A549 (cell line): ENCODE measurements at regions not wholly inside any gene's neighbourhood (a gene's known extent, or its start where the extent isn't known, plus 50 kb on each side); places are given as distances from the start of the nearest gene placed in this dataset.

Experiments
- ATAC-seq, 2 experiments: fragments of 200-7000 bp in 1 of 2; fragments of >200 bp in 1 of 2; cut with Nextera tagmentation in 1 of 2; cut with Tn5 transposase in 1 of 2; 3 replicates each; pipeline versions ENCODE4 v1.8.0 to v1.9.1; 2018 to 2020; ENCODE audit warnings: mild to moderate bottlenecking in 1 of 2, moderate library complexity in 1 of 2
- CTCF ChIA-PET: fragments of 300-600 bp; sonication (Branson Sonifier 250); formaldehyde crosslinking; extraction: SDS; loops from one replicate; lab custom pipeline; 2021; ENCODE audit warnings: antibody characterized with exemption, inconsistent platforms; lab: Yijun Ruan, JAX
- POLR2A ChIA-PET: fragments of 350-600 bp; formaldehyde crosslinking; extraction: SDS; loops from one replicate; lab custom pipeline; 2021; ENCODE audit warnings: antibody characterized with exemption, inconsistent platforms; lab: Yijun Ruan, JAX
- DNase-seq, 2 experiments: peaks; one replicate each; pipeline versions ENCODE4 v3.0.0 to v3.0.0-alpha.2; 2011 to 2016; ENCODE audit warnings: low read depth in 1 of 2, low spot score in 1 of 2
- FAIRE-seq: peaks from 2 replicates; lab custom pipeline; 2011; peaks lifted over from hg19 to GRCh38; lab: Jason Lieb, UNC
- H3K27ac ChIP-seq, 2 experiments: fragments of >200 bp; sonication (Bioruptor Twin); formaldehyde crosslinking; 3 replicates each; pipeline ENCODE4 v1.5.1; 2016 to 2017
- H3K4me1 ChIP-seq: fragments of >200 bp; sonication (Bioruptor Twin); formaldehyde crosslinking; 3 replicates; pipeline ENCODE4 v1.6.1; 2016
- H3K4me2 ChIP-seq: fragments of >200 bp; sonication (Bioruptor Twin); formaldehyde crosslinking; 3 replicates; pipeline ENCODE4 v1.6.1; 2016
- H3K4me3 ChIP-seq: fragments of >200 bp; sonication (Bioruptor Twin); formaldehyde crosslinking; 3 replicates; pipeline ENCODE4 v1.5.1; 2016
- H3K9me3 ChIP-seq: fragments of >200 bp; sonication (Bioruptor Twin); formaldehyde crosslinking; 3 replicates; pipeline ENCODE4 v1.6.1; 2016
- CHD4 ChIP-seq: fragments of 200-600 bp; sonication (generic); IDR thresholded peaks from 2 replicates; pipeline ENCODE4 v1.6.1; 2016; ENCODE audit warnings: antibody characterized with exemption, mild to moderate bottlenecking, borderline replicate concordance
- FOSL2 ChIP-seq, 2 experiments: fragments of 450-650 bp in 1 of 2; fragments of >200 bp in 1 of 2; sonication (Bioruptor Twin) in 1 of 2; formaldehyde crosslinking; IDR thresholded peaks; 2 replicates each; pipeline versions ENCODE4 v1.5.0 to v1.6.1; 2016 to 2020; ENCODE audit warnings: mild to moderate bottlenecking in 1 of 2, moderate library complexity in 1 of 2
- HDAC2 ChIP-seq: fragments of 200-600 bp; sonication (generic); IDR thresholded peaks from 2 replicates; pipeline ENCODE4 v1.6.1; 2016
- HEYL ChIP-seq: fragments of 250-450 bp; sonication (Bioruptor Pico); IDR thresholded peaks from 2 replicates; pipeline ENCODE4 v1.8.0; 2021; ENCODE audit warnings: mild to moderate bottlenecking, moderate library complexity
- HOXA7 ChIP-seq: fragments of 250-450 bp; sonication (Bioruptor Pico); IDR thresholded peaks from 2 replicates; pipeline ENCODE4 v1.5.0; 2020; ENCODE audit warnings: mild to moderate bottlenecking, moderate library complexity
- JUN ChIP-seq, 2 experiments: fragments of >200 bp; sonication (Bioruptor Twin); formaldehyde crosslinking; IDR thresholded peaks; 2 replicates in 1 of 2; 3 replicates in 1 of 2; pipeline ENCODE4 v1.6.1; 2016 to 2017
- JUNB ChIP-seq: fragments of >200 bp; sonication (Bioruptor Twin); formaldehyde crosslinking; IDR thresholded peaks from 2 replicates; pipeline ENCODE4 v1.6.1; 2016
- MAFK ChIP-seq: fragments of 450-650 bp; IDR thresholded peaks from 2 replicates; pipeline ENCODE4 v1.6.1; 2014; ENCODE audit not compliant: partially characterized antibody
- MAZ ChIP-seq: fragments of 150-350 bp; IDR thresholded peaks from 2 replicates; pipeline ENCODE4 v1.6.1; 2014; ENCODE audit warnings: antibody characterized with exemption, low read depth, low read length, borderline replicate concordance
- NFE2L2 ChIP-seq: fragments of 150-350 bp; conservative IDR thresholded peaks from 2 replicates; pipeline ENCODE4 v1.6.1; 2014; ENCODE audit warnings: low read length
- POLR2AphosphoS2 ChIP-seq: conservative IDR thresholded peaks from 2 replicates; pipeline ENCODE4 v1.6.1; 2012; ENCODE audit warnings: low read length, improper control_type of control experiment, inconsistent platforms
- RARB ChIP-seq: fragments of 250-450 bp; sonication (Bioruptor Pico); IDR thresholded peaks from 2 replicates; pipeline ENCODE4 v1.8.0; 2021; ENCODE audit warnings: mild to moderate bottlenecking, moderate library complexity
- RCOR1 ChIP-seq: fragments of 150-350 bp; IDR thresholded peaks from 2 replicates; pipeline ENCODE4 v1.6.1; 2014; ENCODE audit warnings: antibody characterized with exemption, low read length, low read depth
- RFX5 ChIP-seq: fragments of 450-650 bp; IDR thresholded peaks from 2 replicates; pipeline ENCODE4 v1.7.1; 2014; ENCODE audit warnings: antibody characterized with exemption, mild to moderate bottlenecking, moderate library complexity
- ZNF302 ChIP-seq: fragments of 250-450 bp; sonication (Bioruptor Pico); IDR thresholded peaks from 2 replicates; pipeline ENCODE4 v1.9.0; 2021; ENCODE audit warnings: inconsistent platforms, mild to moderate bottlenecking, moderate library complexity
- whole genome bisulfite sequencing: methylation state at CpG from one replicate; pipeline ENCODE4 v1.1.6; 2017; ENCODE audit errors: missing lambda C conversion rate; 5-methylcytosine and 5-hydroxymethylcytosine counted together
- TF ChIP-seq, protein P1 (sequence below): fragments of >200 bp; sonication (Bioruptor Twin); formaldehyde crosslinking; IDR thresholded peaks from 3 replicates; pipeline ENCODE4 v1.6.1; 2016
- TF ChIP-seq, protein P2 (sequence below): fragments of >200 bp; sonication (Bioruptor Twin); formaldehyde crosslinking; IDR thresholded peaks from 3 replicates; pipeline ENCODE4 v1.5.1; 2016
- TF ChIP-seq, protein P3 (sequence below): fragments of 150-350 bp; IDR thresholded peaks from 2 replicates; pipeline ENCODE4 v1.6.1; 2014; ENCODE audit warnings: low read depth, mild to moderate bottlenecking, low read length
- TF ChIP-seq, protein P4 (sequence below): fragments of 450-650 bp; IDR thresholded peaks from 2 replicates; pipeline ENCODE4 v1.6.1; 2014; ENCODE audit warnings: antibody characterized with exemption

DNA sequence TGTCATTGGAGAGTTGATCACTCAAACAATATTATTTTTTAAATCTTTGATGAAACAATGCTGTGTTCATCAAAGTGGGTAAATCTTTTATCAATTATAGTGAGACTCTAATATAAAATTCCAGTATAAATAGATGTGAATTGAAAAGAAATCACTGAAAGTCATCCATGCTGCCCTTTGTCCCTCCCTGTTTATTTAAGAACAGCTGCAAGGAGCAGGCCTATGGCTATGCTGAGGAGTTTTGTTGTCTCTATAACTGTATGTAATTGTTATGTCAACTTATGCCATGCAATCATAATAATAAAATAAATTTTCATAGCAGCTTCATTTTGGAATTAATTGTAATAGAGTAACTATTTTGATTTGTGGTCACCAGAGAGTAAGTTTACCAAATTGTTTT is 1272.4 kb upstream of the ADGRL4 start (continued):
- TF ChIP-seq JUN (IDR thresholded peaks at IDR 0.05) (no peak), CHD4 (no peak)

DNA sequence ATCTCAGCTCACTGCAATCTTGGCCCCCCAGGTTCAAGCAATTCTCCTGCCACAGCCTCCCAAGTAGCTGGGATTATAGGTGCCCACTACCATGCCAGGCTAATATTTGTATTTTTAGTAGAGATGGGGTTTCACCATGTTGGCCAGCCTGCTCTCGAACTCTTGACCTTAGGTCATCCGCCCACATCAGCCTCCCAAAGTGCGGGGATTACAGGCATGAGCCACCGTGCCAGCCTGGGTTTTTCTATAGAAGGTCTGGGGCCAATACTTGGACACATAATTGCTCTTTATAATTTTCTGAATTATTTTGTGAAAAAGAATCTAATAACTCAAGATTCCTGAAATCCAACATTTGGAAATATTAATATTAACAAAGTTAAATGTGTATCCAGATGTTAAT is 1267.7 kb upstream of the ADGRL4 start:
- 32% methylated on average over 4 of the region's 4 CpGs for WGBS
- H3K4me3 ChIP-seq = no peak overlapping the region
- TF ChIP-seq, protein P1, sequence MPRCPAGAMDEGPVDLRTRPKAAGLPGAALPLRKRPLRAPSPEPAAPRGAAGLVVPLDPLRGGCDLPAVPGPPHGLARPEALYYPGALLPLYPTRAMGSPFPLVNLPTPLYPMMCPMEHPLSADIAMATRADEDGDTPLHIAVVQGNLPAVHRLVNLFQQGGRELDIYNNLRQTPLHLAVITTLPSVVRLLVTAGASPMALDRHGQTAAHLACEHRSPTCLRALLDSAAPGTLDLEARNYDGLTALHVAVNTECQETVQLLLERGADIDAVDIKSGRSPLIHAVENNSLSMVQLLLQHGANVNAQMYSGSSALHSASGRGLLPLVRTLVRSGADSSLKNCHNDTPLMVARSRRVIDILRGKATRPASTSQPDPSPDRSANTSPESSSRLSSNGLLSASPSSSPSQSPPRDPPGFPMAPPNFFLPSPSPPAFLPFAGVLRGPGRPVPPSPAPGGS = no peak
- TF ChIP-seq RFX5 (no peak), HOXA7 (CRISPR knock-in tag) (no peak), POLR2AphosphoS2 (no peak), MAZ (no peak), MAFK (no peak), NFE2L2 (no peak), RCOR1 (no peak), HEYL (CRISPR knock-in tag) (no peak), RARB (no peak), CHD4 (no peak), FOSL2 (IDR thresholded peaks at IDR 0.05) (no peak), FOSL2 (CRISPR knock-in tag; IDR thresholded peaks at IDR 0.05) (no peak)
- TF ChIP-seq, protein P2, sequence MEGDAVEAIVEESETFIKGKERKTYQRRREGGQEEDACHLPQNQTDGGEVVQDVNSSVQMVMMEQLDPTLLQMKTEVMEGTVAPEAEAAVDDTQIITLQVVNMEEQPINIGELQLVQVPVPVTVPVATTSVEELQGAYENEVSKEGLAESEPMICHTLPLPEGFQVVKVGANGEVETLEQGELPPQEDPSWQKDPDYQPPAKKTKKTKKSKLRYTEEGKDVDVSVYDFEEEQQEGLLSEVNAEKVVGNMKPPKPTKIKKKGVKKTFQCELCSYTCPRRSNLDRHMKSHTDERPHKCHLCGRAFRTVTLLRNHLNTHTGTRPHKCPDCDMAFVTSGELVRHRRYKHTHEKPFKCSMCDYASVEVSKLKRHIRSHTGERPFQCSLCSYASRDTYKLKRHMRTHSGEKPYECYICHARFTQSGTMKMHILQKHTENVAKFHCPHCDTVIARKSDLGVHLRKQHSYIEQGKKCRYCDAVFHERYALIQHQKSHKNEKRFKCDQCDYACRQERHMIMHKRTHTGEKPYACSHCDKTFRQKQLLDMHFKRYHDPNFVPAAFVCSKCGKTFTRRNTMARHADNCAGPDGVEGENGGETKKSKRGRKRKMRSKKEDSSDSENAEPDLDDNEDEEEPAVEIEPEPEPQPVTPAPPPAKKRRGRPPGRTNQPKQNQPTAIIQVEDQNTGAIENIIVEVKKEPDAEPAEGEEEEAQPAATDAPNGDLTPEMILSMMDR = no peak
- CTCF ChIA-PET = no interaction called here
- ATAC-seq (no peak), DNase-seq (no peak), FAIRE-seq (no peak)
- H3K4me2 ChIP-seq = no peak overlapping the region
- POLR2A ChIA-PET = no interaction called here
- no peaks in the 10 kb centered on the region for H3K4me1 ChIP-seq
- H3K27ac ChIP-seq = no peak overlapping the region
- no peaks in the 10 kb centered on the region for H3K9me3 ChIP-seq

DNA sequence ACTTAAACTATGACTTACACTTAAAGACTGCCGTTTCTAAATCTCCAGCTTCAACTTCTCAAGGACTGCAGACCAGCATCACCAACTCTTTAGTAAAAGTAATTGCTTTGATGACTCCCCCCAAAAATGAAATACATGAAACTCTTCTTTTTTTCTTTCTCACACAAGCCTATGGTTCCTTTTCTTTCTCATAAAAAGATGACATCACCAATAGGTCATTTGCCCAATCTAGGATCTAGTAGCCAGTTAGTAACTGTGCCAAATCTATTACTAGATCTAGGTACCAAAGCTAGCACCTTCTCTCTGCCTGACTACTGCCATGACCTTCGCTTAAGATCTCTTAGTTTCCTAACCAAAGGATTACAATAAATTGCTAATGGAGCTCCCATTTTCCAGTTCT is 1266.0 kb upstream of the ADGRL4 start:
- CTCF ChIA-PET = no interaction called here
- ATAC-seq (no peak), DNase-seq (no peak), FAIRE-seq (no peak)
- POLR2A ChIA-PET = no interaction called here
- WGBS = 23% methylated on average over 2 of the region's 2 CpGs
- Histone ChIP-seq H3K4me3 (no peak overlapping the region), H3K4me2 (no peak overlapping the region), H3K27ac (no peak overlapping the region), H3K9me3 (no peaks in the 10 kb centered on the region), H3K4me1 (no peaks in the 10 kb centered on the region)
- TF ChIP-seq JUNB = no peak

DNA sequence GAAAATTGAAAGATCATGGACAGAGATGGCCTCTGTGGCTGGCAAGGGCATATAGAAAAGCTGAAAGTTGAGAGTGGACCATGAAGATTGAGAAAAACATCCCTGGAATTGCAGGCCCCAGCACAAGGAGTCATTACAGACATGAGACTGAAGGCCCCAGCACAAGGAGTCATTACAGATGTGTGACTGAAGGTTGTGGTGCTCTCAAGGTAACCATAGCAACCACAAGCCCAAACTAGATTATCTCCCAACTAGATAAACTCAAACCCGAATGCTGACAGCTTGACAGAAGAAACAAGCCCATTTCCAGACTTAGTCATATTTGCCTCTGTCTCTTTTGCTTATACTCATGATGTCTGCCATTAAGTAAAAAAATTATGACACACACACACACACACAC is 1252.1 kb upstream of the ADGRL4 start:
- Histone ChIP-seq H3K9me3 (no peaks in the 10 kb centered on the region), H3K4me2 (no peak overlapping the region), H3K27ac (no peak overlapping the region), H3K4me1 (no peaks in the 10 kb centered on the region)
- DNase-seq (no peak), FAIRE-seq (no peak), ATAC-seq (no peak)
- CTCF ChIA-PET = interaction anchor here (0.6 kb wide), 1 partner anchor 47 kb away, joined by 3 read pairs; no protein-coding TSS in a partner anchor
- POLR2A ChIA-PET = no interaction called here
- 17% methylated on average over 1 of the region's 1 CpG for WGBS
- TF ChIP-seq, protein P2 = no peak
- TF ChIP-seq JUN (IDR thresholded peaks at IDR 0.05) (no peak), ZNF302 (no peak), CHD4 (no peak), HDAC2 (no peak), POLR2AphosphoS2 (no peak)
- TF ChIP-seq, protein P3, sequence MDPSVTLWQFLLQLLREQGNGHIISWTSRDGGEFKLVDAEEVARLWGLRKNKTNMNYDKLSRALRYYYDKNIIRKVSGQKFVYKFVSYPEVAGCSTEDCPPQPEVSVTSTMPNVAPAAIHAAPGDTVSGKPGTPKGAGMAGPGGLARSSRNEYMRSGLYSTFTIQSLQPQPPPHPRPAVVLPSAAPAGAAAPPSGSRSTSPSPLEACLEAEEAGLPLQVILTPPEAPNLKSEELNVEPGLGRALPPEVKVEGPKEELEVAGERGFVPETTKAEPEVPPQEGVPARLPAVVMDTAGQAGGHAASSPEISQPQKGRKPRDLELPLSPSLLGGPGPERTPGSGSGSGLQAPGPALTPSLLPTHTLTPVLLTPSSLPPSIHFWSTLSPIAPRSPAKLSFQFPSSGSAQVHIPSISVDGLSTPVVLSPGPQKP = no peak
- TF ChIP-seq, protein P4, sequence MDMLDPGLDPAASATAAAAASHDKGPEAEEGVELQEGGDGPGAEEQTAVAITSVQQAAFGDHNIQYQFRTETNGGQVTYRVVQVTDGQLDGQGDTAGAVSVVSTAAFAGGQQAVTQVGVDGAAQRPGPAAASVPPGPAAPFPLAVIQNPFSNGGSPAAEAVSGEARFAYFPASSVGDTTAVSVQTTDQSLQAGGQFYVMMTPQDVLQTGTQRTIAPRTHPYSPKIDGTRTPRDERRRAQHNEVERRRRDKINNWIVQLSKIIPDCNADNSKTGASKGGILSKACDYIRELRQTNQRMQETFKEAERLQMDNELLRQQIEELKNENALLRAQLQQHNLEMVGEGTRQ = no peak
- TF ChIP-seq, all 56 proteins: peak for 0
- no peak overlapping the region for H3K4me3 ChIP-seq
